NCI-H345 treated with DMSO at 0.1 percent for 48 hours (cell line): ENCODE measurements at regions not wholly inside any gene's neighbourhood (a gene's known extent, or its start where the extent isn't known, plus 50 kb on each side); places are given as distances from the start of the nearest gene placed in this dataset.
A peak's percentile ranks its signal among the peaks of the same experiment; 100 is the strongest.

ENCODE experiments used
- DNase-seq: peaks from one replicate; lab custom pipeline; 2025; ENCODE audit not compliant: unreplicated experiment; lab: John Stamatoyannopoulos, UW

- DNase-seq: no peak
Measured at GRCh38 chr2:105596411-105596921, 148.2 kb upstream of the NCK2 start.

DNA sequence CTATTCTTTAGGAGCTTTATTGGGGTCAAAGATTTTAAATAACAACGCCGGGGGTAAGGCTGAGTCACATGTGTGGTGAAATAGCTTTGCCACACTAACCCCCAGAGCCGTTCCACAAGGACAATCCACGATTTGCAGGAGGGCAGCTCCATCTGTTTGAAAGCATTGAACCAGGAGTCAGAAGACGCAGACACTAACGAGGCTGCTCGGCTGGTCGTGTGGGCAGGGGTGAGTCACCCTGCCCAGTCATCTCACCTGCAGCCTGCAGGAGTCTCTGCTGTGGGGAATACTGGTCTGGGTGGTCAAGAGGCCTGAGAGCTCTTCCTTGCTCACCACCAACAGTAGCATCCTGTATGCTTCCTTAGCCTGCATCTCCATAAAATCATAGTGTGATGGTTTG, 149.2 kb upstream of the NCK2 start:
- no peak for DNase-seq

GRCh38 chr2:105593221-105593967, 151.3 kb upstream of the NCK2 start:
- no peak for DNase-seq

GRCh38 chr2:105592288-105592687, 152.4 kb upstream of the NCK2 start:
- no peak for DNase-seq

DNA sequence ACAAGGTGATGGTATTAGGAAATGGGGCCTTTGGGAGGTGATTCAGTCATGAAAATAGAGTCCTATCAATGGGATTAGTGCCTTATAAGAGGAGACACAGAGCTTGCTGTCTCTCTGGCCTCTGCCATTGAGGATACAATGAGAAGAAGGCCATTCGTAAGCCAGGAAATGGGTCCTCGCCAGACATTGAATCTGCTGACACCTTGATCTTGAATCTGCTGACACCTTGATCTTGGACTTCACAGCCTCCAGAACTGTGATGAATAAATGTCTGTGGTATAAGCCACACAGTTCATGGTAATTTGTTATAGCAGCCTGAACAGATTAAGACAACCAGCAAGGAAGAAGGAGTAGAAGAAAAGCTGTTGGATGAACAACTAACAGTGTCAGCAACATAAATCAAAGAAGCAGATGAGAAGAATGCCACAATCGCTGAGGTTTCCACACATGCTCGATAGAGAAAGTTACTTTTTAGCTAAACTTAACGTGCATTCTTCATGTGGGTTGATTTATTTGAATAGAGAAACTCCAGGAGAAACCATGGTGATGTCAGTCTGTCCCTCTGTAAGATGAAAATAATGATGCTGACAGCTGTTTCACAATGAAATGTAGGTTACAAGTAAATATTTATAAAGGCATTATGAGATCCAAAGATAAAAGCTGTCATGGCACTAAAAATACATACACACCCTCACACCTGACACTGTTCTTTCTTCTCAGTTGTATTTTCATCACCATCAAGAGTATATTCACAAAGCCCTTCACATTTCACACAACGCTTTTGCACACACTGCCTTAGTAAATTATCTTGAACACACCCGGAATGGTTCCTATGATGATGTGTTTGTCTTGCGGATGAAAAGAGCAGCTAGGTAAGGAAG, 153.7 kb upstream of the NCK2 start:
- peak; percentile 18 for DNase-seq

DNA sequence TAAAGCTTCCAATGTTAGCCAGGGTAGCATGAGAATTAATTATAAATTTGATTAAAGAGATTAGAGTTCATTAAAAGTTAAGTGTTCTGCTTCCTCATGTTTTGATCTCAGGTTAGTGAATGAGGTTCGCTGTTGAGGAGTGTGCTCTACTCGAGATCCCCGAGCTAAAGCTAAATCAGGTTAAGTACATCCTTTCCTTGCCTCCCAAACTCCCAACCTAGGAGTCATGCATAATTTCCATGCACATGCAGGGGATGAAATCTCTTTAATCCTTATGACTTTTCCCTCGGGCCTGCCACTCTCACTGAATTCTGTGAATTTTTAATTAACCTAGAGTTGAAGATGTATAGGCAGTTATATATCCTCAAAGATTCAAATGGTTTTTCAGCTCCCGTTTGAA, 156.1 kb upstream of the NCK2 start:
- no peak for DNase-seq

DNA sequence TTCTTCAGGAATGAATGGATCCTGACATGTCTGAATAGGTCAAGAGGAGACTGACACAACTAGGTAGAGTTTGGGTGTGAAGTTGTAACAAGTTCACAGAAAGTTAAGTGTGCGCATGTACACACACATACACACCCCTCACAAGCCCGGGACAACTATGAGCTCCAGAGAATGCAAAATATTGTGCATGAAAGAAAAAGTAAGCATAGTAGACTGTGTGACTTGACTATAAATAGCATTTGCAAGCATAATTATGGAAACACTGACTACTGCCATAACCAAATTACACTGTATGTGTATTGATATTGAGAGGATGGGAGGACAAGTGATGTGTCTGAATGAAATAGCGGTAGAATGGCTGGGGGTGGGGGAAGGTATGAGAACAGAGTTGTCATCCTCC, 157.1 kb upstream of the NCK2 start:
- no peak for DNase-seq

- no peak for DNase-seq
Measured at GRCh38 chr2:105584435-105585010, 160.2 kb upstream of the NCK2 start.

DNA sequence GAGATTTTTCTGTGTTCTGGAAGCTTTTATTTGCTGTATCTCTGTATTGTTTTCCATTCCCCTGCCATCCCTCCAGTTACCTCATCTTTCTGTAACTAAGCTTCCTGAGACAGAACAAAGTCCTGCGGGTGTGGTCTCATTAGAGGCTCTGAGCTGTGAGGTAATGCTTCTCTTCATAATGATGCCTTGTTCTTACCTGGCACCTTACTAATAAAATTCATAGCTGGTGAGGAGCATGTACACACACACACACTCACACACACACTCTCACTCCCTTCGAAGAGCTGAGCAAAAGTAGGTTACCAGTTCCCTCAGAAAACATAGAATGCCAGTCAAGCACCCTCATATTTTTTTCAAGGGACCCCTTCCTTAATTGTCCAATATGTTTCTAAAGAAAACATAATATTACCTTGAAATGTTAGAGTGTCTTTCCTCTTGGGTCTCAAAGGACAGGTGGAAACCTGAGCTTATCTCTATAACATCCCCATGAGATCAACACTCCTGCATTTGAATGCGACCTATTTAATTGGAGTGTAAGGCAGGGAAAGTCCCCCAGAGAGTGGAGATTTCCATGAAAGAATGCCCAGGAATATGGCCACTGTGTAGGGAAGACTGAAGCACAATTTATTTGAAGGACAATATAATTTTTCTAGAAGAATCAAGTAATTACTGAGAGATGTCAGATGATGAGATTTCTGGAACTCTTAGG, 161.6 kb upstream of the NCK2 start:
- DNase-seq: no peak

- DNase-seq: no peak
Measured at GRCh38 chr2:105581555-105581944, 163.2 kb upstream of the NCK2 start.

DNA sequence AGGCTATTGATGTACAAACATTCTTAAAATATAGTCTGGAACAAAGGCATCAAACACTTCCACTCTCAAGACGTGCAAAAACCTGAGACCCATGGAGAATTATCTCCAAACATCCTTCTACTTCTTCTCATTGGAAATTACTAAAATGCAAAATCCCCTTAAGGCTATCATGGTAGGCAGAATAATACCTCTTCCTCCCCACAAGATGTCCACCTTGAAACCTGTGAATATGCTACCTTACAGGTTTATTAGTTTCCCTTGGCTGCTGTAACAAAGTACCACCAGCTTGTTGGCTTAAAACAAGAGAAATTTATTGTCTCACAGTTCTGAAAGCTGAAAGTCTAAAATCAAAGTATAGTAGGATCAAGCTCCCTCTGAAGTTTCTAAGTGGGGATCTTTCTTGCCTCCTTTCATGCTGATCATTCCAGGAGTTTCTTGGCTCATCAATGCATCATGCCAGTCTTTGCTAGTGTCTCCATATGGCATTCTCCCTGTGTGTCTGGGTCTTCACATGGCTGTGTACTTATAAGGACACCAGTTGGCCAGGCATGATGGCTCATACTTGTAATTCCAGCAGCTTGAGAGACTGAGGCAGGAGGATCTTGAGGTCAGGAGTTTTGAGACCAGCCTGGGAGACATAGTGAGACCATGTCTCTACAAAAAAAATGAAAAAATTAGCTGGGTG, 163.7 kb upstream of the NCK2 start:
- no peak for DNase-seq

- DNase-seq: no peak
Measured at GRCh38 chr2:105580216-105580615, 164.5 kb upstream of the NCK2 start.

- DNase-seq: no peak
Measured at GRCh38 chr2:105578166-105578565, 166.5 kb upstream of the NCK2 start.

DNA sequence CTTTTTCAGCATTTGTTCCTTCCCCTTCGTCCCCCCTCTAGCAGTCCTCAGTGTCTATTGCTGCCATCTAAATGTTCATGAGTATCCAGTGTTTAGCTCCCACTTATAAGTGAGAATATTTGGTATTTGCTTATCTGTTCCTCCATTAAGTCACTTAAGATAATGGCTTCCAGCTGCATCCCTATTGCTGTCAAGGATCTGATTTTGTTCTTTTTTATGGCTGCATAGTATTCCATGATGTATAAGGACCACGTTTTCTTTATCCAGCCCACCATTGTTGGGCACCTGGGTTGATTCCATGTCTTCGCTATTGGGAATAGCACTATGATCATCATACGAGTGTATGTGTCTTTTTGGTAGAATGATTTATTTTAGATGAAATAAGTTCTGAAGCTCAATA, 166.9 kb upstream of the NCK2 start:
- no peak for DNase-seq

- DNase-seq: peak; percentile 33
Measured at GRCh38 chr2:105576440-105577241, 168.1 kb upstream of the NCK2 start.

DNA sequence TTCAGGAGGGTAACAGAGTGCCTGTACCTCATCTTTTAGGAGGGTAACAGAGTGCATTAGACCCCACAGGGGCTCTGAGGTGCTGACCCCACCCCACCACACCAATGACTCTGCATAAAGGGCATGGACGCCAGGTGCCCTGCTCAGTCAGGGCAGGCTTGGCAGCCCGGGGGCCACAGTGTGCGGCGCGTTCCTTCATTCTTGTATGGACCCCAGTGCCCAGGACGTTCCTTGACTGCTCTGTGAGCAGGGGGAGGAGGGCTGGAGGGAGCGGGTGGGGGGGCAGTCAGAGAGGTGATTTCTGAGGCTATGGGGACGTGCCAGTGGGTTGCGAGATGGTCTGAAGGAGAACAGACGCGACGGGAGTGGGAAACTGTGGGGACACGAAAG, 168.7 kb upstream of the NCK2 start:
- no peak for DNase-seq

DNA sequence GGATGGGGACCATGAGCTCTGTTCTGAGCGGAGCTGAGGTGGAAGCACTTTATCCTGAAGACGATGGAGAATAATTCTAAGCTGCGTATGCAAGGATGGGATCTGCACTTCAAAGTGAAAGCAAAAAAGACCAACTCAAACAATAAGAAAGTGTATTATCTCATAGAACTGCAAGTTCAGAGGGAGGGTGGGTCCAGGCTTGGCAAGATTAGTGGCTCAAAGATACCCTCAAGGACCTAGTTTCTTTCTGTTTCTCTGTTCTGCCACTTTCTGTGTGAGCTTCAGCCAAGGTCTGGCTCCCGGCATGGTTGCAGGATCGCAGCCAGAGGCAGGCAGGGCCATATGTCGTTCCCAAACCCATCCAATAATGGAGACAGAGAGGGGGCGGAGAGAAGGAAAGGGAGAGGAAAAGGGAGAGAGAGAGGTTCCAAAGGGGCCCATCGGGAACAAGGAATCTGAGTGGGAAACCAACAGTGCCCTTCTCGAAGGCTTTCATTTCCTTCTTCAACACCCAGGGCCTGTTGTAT, 169.2 kb upstream of the NCK2 start:
- DNase-seq: no peak

GRCh38 chr2:105574796-105575344, 169.8 kb upstream of the NCK2 start:
- no peak for DNase-seq

DNA sequence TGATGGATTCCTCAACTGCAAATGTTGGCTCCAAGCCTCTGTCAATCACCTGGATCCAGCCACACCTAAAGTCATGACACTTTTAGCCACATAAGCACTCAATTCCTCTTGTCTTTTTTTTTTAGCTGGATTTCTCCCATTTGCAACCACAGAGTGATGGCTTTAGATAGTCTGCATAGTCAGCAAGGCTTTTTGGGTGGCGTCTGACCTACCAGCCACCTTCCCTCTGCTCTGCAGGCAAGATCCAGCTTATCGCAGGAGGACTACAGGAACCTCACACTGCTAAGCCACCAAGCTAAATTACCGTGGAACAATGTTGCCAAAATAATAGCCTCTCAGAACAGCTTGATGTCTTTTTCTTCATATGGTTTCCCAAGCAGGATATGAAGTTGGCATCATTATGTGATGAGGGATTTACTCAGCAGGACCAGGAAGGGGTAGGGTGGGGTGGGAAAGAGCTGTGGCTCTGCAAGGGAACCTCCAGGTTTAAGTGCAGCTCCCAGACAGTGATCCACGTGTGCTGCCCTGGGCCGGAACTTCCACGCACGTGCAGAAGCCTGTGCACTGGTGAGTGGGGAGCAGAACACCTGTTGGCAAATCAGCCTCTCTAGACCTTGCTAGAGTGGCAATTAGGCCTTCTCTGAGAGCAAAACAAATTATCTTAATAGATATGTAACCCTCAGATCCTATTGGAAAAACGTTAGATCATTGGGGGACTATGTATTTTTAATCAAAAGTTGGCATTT, 170.6 kb upstream of the NCK2 start:
- DNase-seq: peak; percentile 60
